Upper lobe of left lung (tissue), 4 donors: ENCODE measurements at regions not wholly inside any gene's neighbourhood (a gene's known extent, or its start where the extent isn't known, plus 50 kb on each side); places are given as distances from the start of the nearest gene placed in this dataset.

Experiments
- EP300 ChIP-seq, 4 donors: sonication (generic); formaldehyde crosslinking; IDR thresholded peaks; one replicate each; pipeline ENCODE4 v1.5.1; 2017; ENCODE audit warnings: antibody characterized with exemption in 4 of 4, control low read depth in 2 of 4
- POLR2AphosphoS5 ChIP-seq, 2 donors: sonication (generic); formaldehyde crosslinking; IDR thresholded peaks; one replicate each; pipeline ENCODE4 v1.5.1; 2017; ENCODE audit warnings: antibody characterized with exemption in 2 of 2

DNA sequence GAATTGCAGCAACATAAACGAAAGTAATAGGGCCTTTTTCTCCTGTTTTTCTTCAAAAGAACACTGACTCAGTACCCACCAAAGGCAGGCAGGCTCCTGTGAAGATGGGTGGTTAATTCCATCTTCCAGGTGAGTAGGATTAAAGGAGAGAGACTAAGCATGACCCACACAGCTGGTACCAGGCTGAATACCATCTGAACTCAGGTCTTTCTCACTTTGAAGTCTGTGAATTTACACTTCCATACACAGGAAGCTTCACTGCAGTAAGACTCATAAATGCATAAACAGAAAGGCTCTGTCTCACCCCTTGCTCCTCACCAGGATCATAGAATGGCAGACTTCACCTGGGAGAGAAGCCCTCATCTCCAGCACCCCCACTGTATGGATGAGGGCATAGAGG is 194.6 kb downstream of the KLF12 start:
- no peak for TF ChIP-seq POLR2AphosphoS5 (IDR thresholded peaks at IDR 0.05)
- no peak for TF ChIP-seq EP300 (IDR thresholded peaks at IDR 0.05)
